HepG2 (cell line): ENCODE measurements at regions not wholly inside any gene's neighbourhood (a gene's known extent, or its start where the extent isn't known, plus 50 kb on each side); places are given as distances from the start of the nearest gene placed in this dataset.

Source experiments
- ARHGAP35 ChIP-seq: sonication (generic); formaldehyde crosslinking; IDR thresholded peaks from 2 replicates; pipeline ENCODE4 v1.9.0; 2022; ENCODE audit warnings: mild to moderate bottlenecking, inconsistent platforms, moderate library complexity, missing genetic modification reagents, borderline replicate concordance
- ATF5 ChIP-seq: sonication (generic); formaldehyde crosslinking; IDR thresholded peaks from 2 replicates; pipeline ENCODE4 v1.4.0; 2020; ENCODE audit warnings: mild to moderate bottlenecking, low read depth, missing genetic modification reagents
- JUND ChIP-seq: sonication (generic); formaldehyde crosslinking; IDR thresholded peaks from 2 replicates; pipeline ENCODE4 v1.8.0; 2022; ENCODE audit warnings: mild to moderate bottlenecking, missing genetic modification reagents
- PAWR ChIP-seq: sonication (generic); formaldehyde crosslinking; IDR thresholded peaks from 2 replicates; pipeline ENCODE4 v1.4.0; 2020; ENCODE audit warnings: missing genetic modification reagents, mild to moderate bottlenecking, borderline replicate concordance
- POLR2A ChIP-seq, 2 experiments: IDR thresholded peaks; 2 replicates each; pipeline ENCODE4 v1.6.1; 2011; ENCODE audit warnings: low read depth in 2 of 2, low read length in 2 of 2, mild to moderate bottlenecking in 1 of 2, moderate library complexity in 1 of 2; ENCODE audit not compliant: insufficient read depth in 1 of 2
- POLR2G ChIP-seq: fragments of 200-400 bp; formaldehyde crosslinking; IDR thresholded peaks from 2 replicates; pipeline ENCODE4 v1.6.1; 2018; ENCODE audit warnings: mild to moderate bottlenecking, low read depth, low read length, moderate library complexity
- ZKSCAN1 ChIP-seq: fragments of 150-350 bp; IDR thresholded peaks from 2 replicates; pipeline ENCODE4 v1.6.1; 2014; ENCODE audit warnings: low read length
- ZNF331 ChIP-seq: sonication (generic); formaldehyde crosslinking; IDR thresholded peaks from 2 replicates; pipeline ENCODE4 v1.4.0; 2020; ENCODE audit warnings: missing genetic modification reagents
- ZNF782 ChIP-seq: sonication (generic); formaldehyde crosslinking; IDR thresholded peaks from 2 replicates; pipeline ENCODE4 v1.4.0; 2020; ENCODE audit warnings: missing genetic modification reagents, mild to moderate bottlenecking, borderline replicate concordance
- ZNF788 ChIP-seq: sonication (generic); formaldehyde crosslinking; IDR thresholded peaks from 2 replicates; pipeline ENCODE4 v1.5.0; 2020; ENCODE audit warnings: mild to moderate bottlenecking, missing genetic modification reagents, borderline replicate concordance
- TF ChIP-seq, protein P1 (sequence below): sonication (generic); formaldehyde crosslinking; IDR thresholded peaks from 2 replicates; pipeline ENCODE4 v1.8.0; 2022; ENCODE audit warnings: mild to moderate bottlenecking, missing genetic modification reagents
- TF ChIP-seq, protein P2 (sequence below), 2 experiments: fragments of 450-650 bp in 1 of 2; sonication (generic) in 1 of 2; formaldehyde crosslinking in 1 of 2; IDR thresholded peaks; 2 replicates each; pipeline versions ENCODE4 v1.6.1 to v1.8.0; 2016 to 2022; ENCODE audit warnings: antibody characterized with exemption in 1 of 2, mild to moderate bottlenecking in 1 of 2, missing genetic modification reagents in 1 of 2
- TF ChIP-seq, protein P3 (sequence below): IDR thresholded peaks from 2 replicates; pipeline ENCODE4 v1.6.1; 2016; ENCODE audit warnings: low read depth, missing genetic modification reagents, missing compliant biosample characterization

DNA sequence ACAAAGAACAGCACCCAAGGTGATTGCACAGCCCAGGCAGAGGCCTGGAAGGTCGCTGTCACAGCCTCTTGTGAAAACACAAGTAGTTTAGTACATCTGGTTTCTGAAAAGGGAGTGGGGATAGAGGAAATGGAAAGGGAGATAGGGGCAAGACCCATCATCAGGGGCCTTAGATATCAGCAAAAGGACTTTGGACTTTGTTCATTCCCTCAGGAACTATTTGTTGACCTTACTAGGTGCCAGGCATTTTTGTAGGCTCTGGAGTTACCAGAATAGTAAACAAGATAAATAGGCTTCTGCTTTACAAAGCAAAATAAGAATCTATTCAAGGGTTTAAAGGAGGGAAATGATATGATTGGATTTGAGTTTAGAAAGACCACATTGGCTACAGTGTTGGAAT is 199.4 kb upstream of the CDKN3 start (continued):
- TF ChIP-seq ARHGAP35, result no peak
- TF ChIP-seq, protein P1, sequence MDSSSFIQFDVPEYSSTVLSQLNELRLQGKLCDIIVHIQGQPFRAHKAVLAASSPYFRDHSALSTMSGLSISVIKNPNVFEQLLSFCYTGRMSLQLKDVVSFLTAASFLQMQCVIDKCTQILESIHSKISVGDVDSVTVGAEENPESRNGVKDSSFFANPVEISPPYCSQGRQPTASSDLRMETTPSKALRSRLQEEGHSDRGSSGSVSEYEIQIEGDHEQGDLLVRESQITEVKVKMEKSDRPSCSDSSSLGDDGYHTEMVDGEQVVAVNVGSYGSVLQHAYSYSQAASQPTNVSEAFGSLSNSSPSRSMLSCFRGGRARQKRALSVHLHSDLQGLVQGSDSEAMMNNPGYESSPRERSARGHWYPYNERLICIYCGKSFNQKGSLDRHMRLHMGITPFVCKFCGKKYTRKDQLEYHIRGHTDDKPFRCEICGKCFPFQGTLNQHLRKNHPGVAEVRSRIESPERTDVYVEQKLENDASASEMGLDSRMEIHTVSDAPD, result no peak
- no peak for TF ChIP-seq POLR2G
- TF ChIP-seq ATF5 (CRISPR knock-in tag), result no peak
- TF ChIP-seq, protein P2, sequence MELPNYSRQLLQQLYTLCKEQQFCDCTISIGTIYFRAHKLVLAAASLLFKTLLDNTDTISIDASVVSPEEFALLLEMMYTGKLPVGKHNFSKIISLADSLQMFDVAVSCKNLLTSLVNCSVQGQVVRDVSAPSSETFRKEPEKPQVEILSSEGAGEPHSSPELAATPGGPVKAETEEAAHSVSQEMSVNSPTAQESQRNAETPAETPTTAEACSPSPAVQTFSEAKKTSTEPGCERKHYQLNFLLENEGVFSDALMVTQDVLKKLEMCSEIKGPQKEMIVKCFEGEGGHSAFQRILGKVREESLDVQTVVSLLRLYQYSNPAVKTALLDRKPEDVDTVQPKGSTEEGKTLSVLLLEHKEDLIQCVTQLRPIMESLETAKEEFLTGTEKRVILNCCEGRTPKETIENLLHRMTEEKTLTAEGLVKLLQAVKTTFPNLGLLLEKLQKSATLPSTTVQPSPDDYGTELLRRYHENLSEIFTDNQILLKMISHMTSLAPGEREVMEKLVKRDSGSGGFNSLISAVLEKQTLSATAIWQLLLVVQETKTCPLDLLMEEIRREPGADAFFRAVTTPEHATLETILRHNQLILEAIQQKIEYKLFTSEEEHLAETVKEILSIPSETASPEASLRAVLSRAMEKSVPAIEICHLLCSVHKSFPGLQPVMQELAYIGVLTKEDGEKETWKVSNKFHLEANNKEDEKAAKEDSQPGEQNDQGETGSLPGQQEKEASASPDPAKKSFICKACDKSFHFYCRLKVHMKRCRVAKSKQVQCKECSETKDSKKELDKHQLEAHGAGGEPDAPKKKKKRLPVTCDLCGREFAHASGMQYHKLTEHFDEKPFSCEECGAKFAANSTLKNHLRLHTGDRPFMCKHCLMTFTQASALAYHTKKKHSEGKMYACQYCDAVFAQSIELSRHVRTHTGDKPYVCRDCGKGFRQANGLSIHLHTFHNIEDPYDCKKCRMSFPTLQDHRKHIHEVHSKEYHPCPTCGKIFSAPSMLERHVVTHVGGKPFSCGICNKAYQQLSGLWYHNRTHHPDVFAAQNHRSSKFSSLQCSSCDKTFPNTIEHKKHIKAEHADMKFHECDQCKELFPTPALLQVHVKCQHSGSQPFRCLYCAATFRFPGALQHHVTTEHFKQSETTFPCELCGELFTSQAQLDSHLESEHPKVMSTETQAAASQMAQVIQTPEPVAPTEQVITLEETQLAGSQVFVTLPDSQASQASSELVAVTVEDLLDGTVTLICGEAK (IDR thresholded peaks at IDR 0.05), result no peak
- TF ChIP-seq, protein P2 (CRISPR knock-in tag; IDR thresholded peaks at IDR 0.05), result no peak
- no peak for TF ChIP-seq POLR2A (IDR thresholded peaks at IDR 0.05; ENCODE audit: insufficient read depth in 1 of 2, low read depth in 2 of 2, low read length in 2 of 2)
- TF ChIP-seq ZKSCAN1, result no peak
- no peak for TF ChIP-seq ZNF788 (CRISPR knock-in tag)
- 0 out of 2 replicates have a peak, but pooled peaks have one; percentile 25 for TF ChIP-seq ZNF331 (CRISPR knock-in tag)
- TF ChIP-seq PAWR (CRISPR knock-in tag), result no peak
- no peak for TF ChIP-seq JUND (CRISPR knock-in tag)
- TF ChIP-seq ZNF782 (CRISPR knock-in tag), result no peak
- TF ChIP-seq, protein P3, sequence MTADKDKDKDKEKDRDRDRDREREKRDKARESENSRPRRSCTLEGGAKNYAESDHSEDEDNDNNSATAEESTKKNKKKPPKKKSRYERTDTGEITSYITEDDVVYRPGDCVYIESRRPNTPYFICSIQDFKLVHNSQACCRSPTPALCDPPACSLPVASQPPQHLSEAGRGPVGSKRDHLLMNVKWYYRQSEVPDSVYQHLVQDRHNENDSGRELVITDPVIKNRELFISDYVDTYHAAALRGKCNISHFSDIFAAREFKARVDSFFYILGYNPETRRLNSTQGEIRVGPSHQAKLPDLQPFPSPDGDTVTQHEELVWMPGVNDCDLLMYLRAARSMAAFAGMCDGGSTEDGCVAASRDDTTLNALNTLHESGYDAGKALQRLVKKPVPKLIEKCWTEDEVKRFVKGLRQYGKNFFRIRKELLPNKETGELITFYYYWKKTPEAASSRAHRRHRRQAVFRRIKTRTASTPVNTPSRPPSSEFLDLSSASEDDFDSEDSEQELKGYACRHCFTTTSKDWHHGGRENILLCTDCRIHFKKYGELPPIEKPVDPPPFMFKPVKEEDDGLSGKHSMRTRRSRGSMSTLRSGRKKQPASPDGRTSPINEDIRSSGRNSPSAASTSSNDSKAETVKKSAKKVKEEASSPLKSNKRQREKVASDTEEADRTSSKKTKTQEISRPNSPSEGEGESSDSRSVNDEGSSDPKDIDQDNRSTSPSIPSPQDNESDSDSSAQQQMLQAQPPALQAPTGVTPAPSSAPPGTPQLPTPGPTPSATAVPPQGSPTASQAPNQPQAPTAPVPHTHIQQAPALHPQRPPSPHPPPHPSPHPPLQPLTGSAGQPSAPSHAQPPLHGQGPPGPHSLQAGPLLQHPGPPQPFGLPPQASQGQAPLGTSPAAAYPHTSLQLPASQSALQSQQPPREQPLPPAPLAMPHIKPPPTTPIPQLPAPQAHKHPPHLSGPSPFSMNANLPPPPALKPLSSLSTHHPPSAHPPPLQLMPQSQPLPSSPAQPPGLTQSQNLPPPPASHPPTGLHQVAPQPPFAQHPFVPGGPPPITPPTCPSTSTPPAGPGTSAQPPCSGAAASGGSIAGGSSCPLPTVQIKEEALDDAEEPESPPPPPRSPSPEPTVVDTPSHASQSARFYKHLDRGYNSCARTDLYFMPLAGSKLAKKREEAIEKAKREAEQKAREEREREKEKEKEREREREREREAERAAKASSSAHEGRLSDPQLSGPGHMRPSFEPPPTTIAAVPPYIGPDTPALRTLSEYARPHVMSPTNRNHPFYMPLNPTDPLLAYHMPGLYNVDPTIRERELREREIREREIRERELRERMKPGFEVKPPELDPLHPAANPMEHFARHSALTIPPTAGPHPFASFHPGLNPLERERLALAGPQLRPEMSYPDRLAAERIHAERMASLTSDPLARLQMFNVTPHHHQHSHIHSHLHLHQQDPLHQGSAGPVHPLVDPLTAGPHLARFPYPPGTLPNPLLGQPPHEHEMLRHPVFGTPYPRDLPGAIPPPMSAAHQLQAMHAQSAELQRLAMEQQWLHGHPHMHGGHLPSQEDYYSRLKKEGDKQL (CRISPR knock-in tag), result no peak
